CD4-positive, alpha-beta T cell (primary cell): ENCODE measurements at regions not wholly inside any gene's neighbourhood (a gene's known extent, or its start where the extent isn't known, plus 50 kb on each side); places are given as distances from the start of the nearest gene placed in this dataset.

Experiments used
- ATAC-seq: fragments of 200-7000 bp; cut with Tn5 transposase; one replicate; pipeline ENCODE4 v1.10.0; 2022; ENCODE audit warnings: mild to moderate bottlenecking; ENCODE audit not compliant: poor library complexity
- CTCF ChIA-PET: fragments of 350-600 bp; sonication (Branson Sonifier 250); formaldehyde crosslinking; loops from one replicate; lab custom pipeline; 2021; ENCODE audit warnings: antibody characterized with exemption, inconsistent platforms; lab: Charles Lee
- POLR2A ChIA-PET: fragments of 350-600 bp; sonication (Branson Sonifier 250); formaldehyde crosslinking; loops from one replicate; lab custom pipeline; 2021; ENCODE audit warnings: antibody characterized with exemption, inconsistent platforms; lab: Charles Lee
- DNase-seq, 14 experiments: peaks; one replicate each; pipeline ENCODE4 v3.0.0-alpha.2; 2013 to 2020; ENCODE audit warnings: mixed read lengths in 2 of 14
- H3K27ac ChIP-seq, 2 donors: one replicate each; pipeline versions ENCODE4 v1.5.1 to v1.7.0; 2013; ENCODE audit warnings: low read length in 2 of 2, low read depth in 1 of 2, mild to moderate bottlenecking in 1 of 2
- H3K27me3 ChIP-seq, 2 experiments: 1 replicate in 1 of 2; 2 replicates in 1 of 2; pipeline versions ENCODE4 v1.6.1 to v1.7.0; 2013; ENCODE audit warnings: low read length in 2 of 2, control low read depth in 1 of 2, mild to moderate bottlenecking in 1 of 2, moderate library complexity in 1 of 2; ENCODE audit not compliant: insufficient read depth in 2 of 2, control insufficient read depth in 1 of 2
- H3K36me3 ChIP-seq: one replicate; pipeline ENCODE4 v1.6.1; 2013; ENCODE audit warnings: low read length, control low read depth; ENCODE audit not compliant: insufficient read depth
- H3K4me1 ChIP-seq: one replicate; pipeline ENCODE4 v1.6.1; 2013; ENCODE audit warnings: low read length, control low read depth; ENCODE audit not compliant: insufficient read depth
- H3K4me3 ChIP-seq: one replicate; pipeline ENCODE4 v1.5.1; 2013; ENCODE audit warnings: mild to moderate bottlenecking, low read length, moderate library complexity
- H3K9me3 ChIP-seq, 2 experiments: 1 replicate in 1 of 2; 2 replicates in 1 of 2; pipeline versions ENCODE4 v1.6.1 to v1.7.0; 2013; ENCODE audit warnings: low read length in 2 of 2, mild to moderate bottlenecking in 2 of 2, control low read depth in 1 of 2, moderate library complexity in 1 of 2; ENCODE audit not compliant: control insufficient read depth in 1 of 2, insufficient read depth in 1 of 2
- H3K27ac Mint-ChIP-seq: one replicate; pipeline ENCODE4 v1.8.0; 2020; ENCODE audit warnings: mixed read lengths
- H3K27me3 Mint-ChIP-seq: one replicate; pipeline ENCODE4 v1.8.0; 2021; ENCODE audit warnings: mixed read lengths
- H3K36me3 Mint-ChIP-seq: one replicate; pipeline ENCODE4 v1.8.0; 2021; ENCODE audit warnings: low read depth, mixed read lengths
- H3K4me1 Mint-ChIP-seq: one replicate; pipeline ENCODE4 v1.8.0; 2021; ENCODE audit warnings: low read depth, mixed read lengths
- H3K4me3 Mint-ChIP-seq: one replicate; pipeline ENCODE4 v1.8.0; 2020; ENCODE audit warnings: mild to moderate bottlenecking, mixed read lengths
- H3K9me3 Mint-ChIP-seq: one replicate; pipeline ENCODE4 v1.8.0; 2020; ENCODE audit warnings: mixed read lengths
- intact Hi-C, 2 experiments: fragments of 100-400 bp; cut with DNase I in 1 of 2; cut with micrococcal nuclease in 1 of 2; formaldehyde crosslinking; loops; one replicate each; pipeline versions ENCODE4 v1.15.1 to v1.9.0; 2023 to 2025; cut with DNase I, micrococcal nuclease
- TF ChIP-seq, protein P1 (sequence below): fragments of 200-600 bp; IDR thresholded peaks from one replicate; pipeline ENCODE4 v1.8.0; 2022; ENCODE audit warnings: antibody characterized with exemption, mild to moderate bottlenecking

- H3K36me3 ChIP-seq, result no peaks in the 10 kb centered on the region
- CTCF ChIA-PET, result interaction anchor here (0.6 kb wide), 1 partner anchor 82 kb away, joined by 3 read pairs; no protein-coding TSS in a partner anchor
- Mint-ChIP-seq H3K4me1 (no peaks in the 10 kb centered on the region), H3K27me3 (no peaks in the 10 kb centered on the region), H3K27ac (no peak overlapping the region), H3K9me3 (peaks cover 8% of the 10 kb centered on the region), H3K4me3 (no peak overlapping the region), H3K36me3 (peaks cover 5% of the 10 kb centered on the region)
- DNase-seq (no peak), ATAC-seq (no peak)
- no peak overlapping the region for H3K4me3 ChIP-seq
- TF ChIP-seq, protein P1, sequence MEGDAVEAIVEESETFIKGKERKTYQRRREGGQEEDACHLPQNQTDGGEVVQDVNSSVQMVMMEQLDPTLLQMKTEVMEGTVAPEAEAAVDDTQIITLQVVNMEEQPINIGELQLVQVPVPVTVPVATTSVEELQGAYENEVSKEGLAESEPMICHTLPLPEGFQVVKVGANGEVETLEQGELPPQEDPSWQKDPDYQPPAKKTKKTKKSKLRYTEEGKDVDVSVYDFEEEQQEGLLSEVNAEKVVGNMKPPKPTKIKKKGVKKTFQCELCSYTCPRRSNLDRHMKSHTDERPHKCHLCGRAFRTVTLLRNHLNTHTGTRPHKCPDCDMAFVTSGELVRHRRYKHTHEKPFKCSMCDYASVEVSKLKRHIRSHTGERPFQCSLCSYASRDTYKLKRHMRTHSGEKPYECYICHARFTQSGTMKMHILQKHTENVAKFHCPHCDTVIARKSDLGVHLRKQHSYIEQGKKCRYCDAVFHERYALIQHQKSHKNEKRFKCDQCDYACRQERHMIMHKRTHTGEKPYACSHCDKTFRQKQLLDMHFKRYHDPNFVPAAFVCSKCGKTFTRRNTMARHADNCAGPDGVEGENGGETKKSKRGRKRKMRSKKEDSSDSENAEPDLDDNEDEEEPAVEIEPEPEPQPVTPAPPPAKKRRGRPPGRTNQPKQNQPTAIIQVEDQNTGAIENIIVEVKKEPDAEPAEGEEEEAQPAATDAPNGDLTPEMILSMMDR, result no peak
- intact Hi-C loops, result no loop called here
- no peak overlapping the region for H3K27ac ChIP-seq
- H3K27me3 ChIP-seq, result no peaks in the 10 kb centered on the region
- POLR2A ChIA-PET, result no interaction called here
- no peaks in the 10 kb centered on the region for H3K4me1 ChIP-seq
- peaks cover 0 to 8% of the 10 kb centered on the region in 2 experiments for H3K9me3 ChIP-seq
Measured at GRCh38 chr15:25954398-25954797, 91.3 kb upstream of the ATP10A start.

GRCh38 chr15:25950014-25950413, 86.9 kb upstream of the ATP10A start:
- no peaks in the 10 kb centered on the region for H3K27me3 ChIP-seq

DNA sequence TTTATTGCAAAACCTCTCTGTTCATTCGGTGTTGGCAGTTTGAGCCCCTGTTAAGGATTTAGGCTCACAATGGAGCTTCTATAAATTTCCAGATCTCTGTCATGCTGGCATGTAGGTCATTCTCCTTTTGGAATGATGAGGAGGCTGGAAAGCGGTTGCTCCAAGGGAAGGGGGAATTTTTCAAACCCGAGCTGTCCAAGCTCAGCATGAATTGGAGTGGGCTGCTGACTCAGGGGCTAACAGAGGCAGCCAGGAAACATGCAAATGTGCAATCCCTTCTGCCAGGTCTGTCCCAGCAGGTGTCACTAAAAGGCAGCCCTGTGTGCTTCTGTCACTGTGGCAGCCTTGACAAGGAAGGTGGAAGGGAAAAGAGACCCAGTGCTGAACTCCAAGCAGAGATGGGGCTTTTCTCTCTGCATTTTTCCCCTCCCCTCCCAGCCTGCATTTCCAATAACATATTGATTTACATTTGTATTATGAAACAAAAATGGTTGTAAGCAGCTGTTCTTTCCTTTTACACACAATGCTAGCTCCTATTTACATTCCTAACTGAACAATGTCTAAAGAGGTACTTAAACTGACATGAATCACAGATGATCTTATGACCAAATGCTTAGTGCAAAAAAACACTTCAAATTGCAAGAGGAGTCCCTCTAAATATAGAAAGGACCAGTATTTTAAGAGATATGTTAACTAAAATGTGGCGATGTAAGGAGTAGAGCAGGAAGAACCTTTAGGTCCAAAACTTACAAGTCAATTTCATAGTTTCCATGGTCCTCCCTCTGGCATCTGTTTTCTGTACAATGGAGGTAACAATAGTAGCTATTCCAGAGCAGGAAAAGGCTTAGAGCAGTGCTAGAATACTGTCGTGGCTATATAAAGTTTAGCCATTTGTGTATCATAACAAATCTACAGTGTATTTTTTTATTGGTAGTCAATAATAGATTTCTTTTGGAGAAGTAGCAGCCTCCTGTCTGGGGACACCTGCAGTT, 84.5 kb upstream of the ATP10A start:
- no peaks in the 10 kb centered on the region for H3K36me3 Mint-ChIP-seq
- intact Hi-C loops, result no loop called here
- no peak overlapping the region for H3K27ac Mint-ChIP-seq

More at GRCh38 chr15:25950014-25950413, 86.9 kb upstream of the ATP10A start:
- H3K36me3 Mint-ChIP-seq, result peaks cover 5% of the 10 kb centered on the region
- peaks cover 8% of the 10 kb centered on the region for H3K9me3 Mint-ChIP-seq
- Histone ChIP-seq H3K4me1 (no peaks in the 10 kb centered on the region), H3K36me3 (no peaks in the 10 kb centered on the region), H3K27ac (no peak overlapping the region), H3K9me3 (peaks cover 0 to 8% of the 10 kb centered on the region in 2 experiments), H3K4me3 (no peak overlapping the region)
- ChIA-PET CTCF (no interaction called here), POLR2A (no interaction called here)
- DNase-seq (no peak), ATAC-seq (no peak)
- no peak overlapping the region for H3K4me3 Mint-ChIP-seq
- H3K4me1 Mint-ChIP-seq, result no peaks in the 10 kb centered on the region
- H3K27ac Mint-ChIP-seq, result no peak overlapping the region
- no peaks in the 10 kb centered on the region for H3K27me3 Mint-ChIP-seq
- TF ChIP-seq, protein P1, result no peak
- intact Hi-C loops, result no loop called here

More for the DNA sequence above, 84.5 kb upstream of the ATP10A start:
- Histone ChIP-seq H3K27me3 (no peaks in the 10 kb centered on the region), H3K4me1 (no peaks in the 10 kb centered on the region), H3K4me3 (no peak overlapping the region), H3K27ac (no peak overlapping the region), H3K36me3 (no peaks in the 10 kb centered on the region), H3K9me3 (peaks cover 0 to 9% of the 10 kb centered on the region in 2 experiments)
- H3K27me3 Mint-ChIP-seq, result no peaks in the 10 kb centered on the region
- CTCF ChIA-PET, result no interaction called here
- no peaks in the 10 kb centered on the region for H3K4me1 Mint-ChIP-seq
- DNase-seq (no peak), ATAC-seq (no peak)
- no peak overlapping the region for H3K4me3 Mint-ChIP-seq
- POLR2A ChIA-PET, result interaction anchor here (0.6 kb wide), 1 partner anchor 26 kb away, joined by 5 read pairs; no protein-coding TSS in a partner anchor
- H3K9me3 Mint-ChIP-seq, result no peaks in the 10 kb centered on the region
- TF ChIP-seq, protein P1, result no peak
